Naive thymus-derived CD4-positive, alpha-beta T cell (primary cell): ENCODE measurements at regions not wholly inside any gene's neighbourhood (a gene's known extent, or its start where the extent isn't known, plus 50 kb on each side); places are given as distances from the start of the nearest gene placed in this dataset.

Experiments used
- ATAC-seq: fragments of 150-1000 bp; cut with Tn5 transposase; 2 replicates; pipeline ENCODE4 v1.10.0; 2021; ENCODE audit warnings: mild to moderate bottlenecking, moderate library complexity
- CTCF ChIA-PET: fragments of 350-600 bp; sonication (Branson Sonifier 250); formaldehyde crosslinking; loops from one replicate; lab custom pipeline; 2021; ENCODE audit warnings: antibody characterized with exemption; lab: Charles Lee
- POLR2A ChIA-PET: fragments of 350-600 bp; sonication (Branson Sonifier 250); formaldehyde crosslinking; loops from one replicate; lab custom pipeline; 2021; ENCODE audit warnings: antibody characterized with exemption, inconsistent platforms; lab: Charles Lee
- DNase-seq, 9 donors: peaks; one replicate each; pipeline versions ENCODE4 v3.0.0 to v3.0.0-alpha.2; 2020 to 2022; ENCODE audit warnings: mixed read lengths in 1 of 9
- H3K27ac ChIP-seq: one replicate; pipeline ENCODE4 v1.7.0; 2013; ENCODE audit warnings: mild to moderate bottlenecking, low read depth, low read length, moderate library complexity
- H3K27me3 ChIP-seq, 2 donors: one replicate each; pipeline ENCODE4 v1.7.0; 2013; ENCODE audit warnings: low read length in 2 of 2, mild to moderate bottlenecking in 2 of 2, moderate library complexity in 2 of 2; ENCODE audit not compliant: control insufficient read depth in 2 of 2, insufficient read depth in 2 of 2
- H3K36me3 ChIP-seq, 3 experiments: 1 replicate in 2 of 3; 2 replicates in 1 of 3; pipeline ENCODE4 v1.7.0; 2013; ENCODE audit warnings: low read length in 3 of 3, mild to moderate bottlenecking in 3 of 3, moderate library complexity in 1 of 3; ENCODE audit not compliant: insufficient read depth in 3 of 3, control insufficient read depth in 2 of 3
- H3K4me1 ChIP-seq, 2 donors: one replicate each; pipeline ENCODE4 v1.7.0; 2013; ENCODE audit warnings: low read length in 2 of 2, mild to moderate bottlenecking in 2 of 2, moderate library complexity in 1 of 2; ENCODE audit not compliant: control insufficient read depth in 2 of 2, insufficient read depth in 2 of 2
- H3K4me3 ChIP-seq: 2 replicates; pipeline ENCODE4 v1.7.0; 2013; ENCODE audit warnings: mild to moderate bottlenecking, low read length
- H3K9me3 ChIP-seq, 3 experiments: 1 replicate in 2 of 3; 2 replicates in 1 of 3; pipeline ENCODE4 v1.7.0; 2013; ENCODE audit warnings: low read length in 3 of 3; ENCODE audit not compliant: control insufficient read depth in 2 of 3
- H3K27ac Mint-ChIP-seq, 9 donors: one replicate each; pipeline ENCODE4 v1.8.0; 2020 to 2022; ENCODE audit warnings: mixed read lengths in 9 of 9, mild to moderate bottlenecking in 8 of 9, moderate library complexity in 5 of 9, inconsistent platforms in 2 of 9
- H3K27me3 Mint-ChIP-seq, 5 donors: one replicate each; pipeline ENCODE4 v1.8.0; 2021 to 2022; ENCODE audit warnings: mixed read lengths in 5 of 5, mild to moderate bottlenecking in 1 of 5
- H3K36me3 Mint-ChIP-seq, 5 donors: one replicate each; pipeline ENCODE4 v1.8.0; 2020 to 2022; ENCODE audit warnings: mixed read lengths in 5 of 5, mild to moderate bottlenecking in 3 of 5, inconsistent platforms in 1 of 5
- H3K4me1 Mint-ChIP-seq, 7 donors: one replicate each; pipeline ENCODE4 v1.8.0; 2020 to 2022; ENCODE audit warnings: mixed read lengths in 7 of 7, mild to moderate bottlenecking in 3 of 7, inconsistent platforms in 1 of 7
- H3K4me3 Mint-ChIP-seq, 10 donors: one replicate each; pipeline ENCODE4 v1.8.0; 2020 to 2022; ENCODE audit warnings: mild to moderate bottlenecking in 10 of 10, mixed read lengths in 10 of 10, moderate library complexity in 6 of 10, inconsistent platforms in 2 of 10
- H3K9me3 Mint-ChIP-seq, 11 donors: one replicate each; pipeline ENCODE4 v1.8.0; 2020 to 2022; ENCODE audit warnings: mixed read lengths in 11 of 11, mild to moderate bottlenecking in 4 of 11, inconsistent platforms in 1 of 11, moderate library complexity in 1 of 11
- intact Hi-C, 2 donors: fragments of 100-400 bp; cut with micrococcal nuclease; formaldehyde crosslinking; loops; one replicate each; pipeline ENCODE4 v1.15.1; 2023

DNA sequence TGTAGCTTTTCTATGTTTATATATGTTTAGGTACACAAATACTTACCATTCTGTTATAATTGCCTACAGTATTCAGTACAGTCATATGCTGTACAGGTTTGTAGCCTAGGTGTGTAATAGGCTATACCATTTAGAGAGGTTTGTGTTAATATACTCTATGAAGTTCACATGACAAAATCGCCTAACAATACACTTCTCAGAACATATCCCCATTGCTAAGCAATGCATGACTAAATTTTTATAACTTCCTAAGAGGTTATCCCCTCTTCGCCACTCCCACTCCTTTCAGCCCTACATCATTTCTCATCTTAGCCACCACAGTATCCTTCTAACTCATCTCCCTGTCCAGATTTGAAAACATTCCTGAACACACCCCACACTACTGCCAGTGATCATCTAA is 83.7 kb upstream of the ZCCHC13 start:
- Mint-ChIP-seq H3K27me3 (no peaks in the 10 kb centered on the region), H3K36me3 (peaks cover 7 to 53% (median 27%) of the 10 kb centered on the region in 5 donors), H3K9me3 (peaks cover 0 to 3% (median 0%) of the 10 kb centered on the region in 11 donors), H3K4me1 (peaks cover 0 to 15% (median 12%) of the 10 kb centered on the region in 7 donors), H3K4me3 (peak overlapping the region in 1 of 10 donors; percentile 6), H3K27ac (peak overlapping the region in 1 of 9 donors; percentile 3)
- POLR2A ChIA-PET = no interaction called here
- H3K4me3 ChIP-seq = no peak overlapping the region
- CTCF ChIA-PET = no interaction called here
- no peaks in the 10 kb centered on the region for H3K27me3 ChIP-seq
- H3K9me3 ChIP-seq = no peaks in the 10 kb centered on the region
- DNase-seq (no peak), ATAC-seq (no peak)
- H3K36me3 ChIP-seq = peaks cover 0 to 12% (median 0%) of the 10 kb centered on the region in 3 experiments
- intact Hi-C loops = no loop called here
- H3K27ac ChIP-seq = no peak overlapping the region
- no peaks in the 10 kb centered on the region for H3K4me1 ChIP-seq

DNA sequence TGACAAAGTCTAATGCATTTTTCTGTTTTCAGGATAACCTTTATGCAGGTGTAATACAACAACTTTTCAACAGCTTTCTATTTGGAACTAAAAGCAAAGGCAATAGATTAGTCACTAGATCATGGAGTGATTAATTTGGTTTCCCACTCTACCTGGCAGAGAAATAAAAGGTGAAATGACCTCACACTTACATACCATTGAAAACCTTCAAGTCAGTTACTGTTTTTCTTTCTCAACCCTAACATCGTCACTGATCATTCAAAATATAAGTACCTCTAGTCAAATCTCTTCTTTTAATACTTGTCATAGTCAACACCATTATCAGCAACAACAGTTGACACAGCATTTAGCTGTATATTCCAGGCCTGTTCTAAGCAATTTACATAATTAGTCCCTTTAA is 85.1 kb upstream of the ZCCHC13 start:
- H3K4me1 ChIP-seq = no peaks in the 10 kb centered on the region
- Mint-ChIP-seq H3K36me3 (peaks cover 7 to 56% (median 34%) of the 10 kb centered on the region in 5 donors), H3K27ac (no peak overlapping the region), H3K4me1 (peaks cover 0 to 15% (median 12%) of the 10 kb centered on the region in 7 donors), H3K9me3 (peaks cover 0 to 3% (median 0%) of the 10 kb centered on the region in 11 donors), H3K4me3 (no peak overlapping the region), H3K27me3 (no peaks in the 10 kb centered on the region)
- H3K4me3 ChIP-seq = no peak overlapping the region
- no peak for ATAC-seq
- no peak for DNase-seq
- no peak overlapping the region for H3K27ac ChIP-seq
- intact Hi-C loops = no loop called here
- CTCF ChIA-PET = no interaction called here
- POLR2A ChIA-PET = no interaction called here
- H3K27me3 ChIP-seq = no peaks in the 10 kb centered on the region
- no peaks in the 10 kb centered on the region for H3K9me3 ChIP-seq
- H3K36me3 ChIP-seq = peaks cover 0 to 21% (median 0%) of the 10 kb centered on the region in 3 experiments

DNA sequence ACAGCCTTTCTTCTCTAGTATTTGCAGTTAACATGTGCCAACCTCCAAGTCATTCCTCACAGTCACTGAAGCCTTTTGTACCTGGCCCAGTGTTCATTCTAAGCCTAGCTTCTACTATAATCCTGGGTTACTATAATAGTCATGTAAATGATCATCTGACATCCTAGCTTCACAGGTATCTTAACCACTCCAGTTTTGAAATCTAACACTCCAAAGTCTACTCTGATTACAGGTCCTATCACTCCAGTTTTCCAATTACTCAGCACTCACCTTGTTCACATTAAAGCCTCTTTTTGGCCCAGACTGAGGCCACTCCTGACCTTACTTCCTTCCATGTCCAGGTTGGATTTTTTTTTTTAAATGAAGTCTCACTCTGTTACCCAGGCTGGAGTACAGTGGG is 87.6 kb upstream of the ZCCHC13 start:
- DNase-seq = no peak
- intact Hi-C loops = no loop called here
- no peak for ATAC-seq
- H3K36me3 ChIP-seq = peaks cover 0 to 21% (median 0%) of the 10 kb centered on the region in 3 experiments
- Mint-ChIP-seq H3K4me3 (no peak overlapping the region), H3K36me3 (peaks cover 7 to 61% (median 30%) of the 10 kb centered on the region in 5 donors), H3K4me1 (peaks cover 0 to 15% (median 7%) of the 10 kb centered on the region in 7 donors), H3K9me3 (peaks cover 0 to 3% (median 0%) of the 10 kb centered on the region in 11 donors), H3K27ac (no peak overlapping the region), H3K27me3 (no peaks in the 10 kb centered on the region)
- no peaks in the 10 kb centered on the region for H3K9me3 ChIP-seq
- no peaks in the 10 kb centered on the region for H3K27me3 ChIP-seq
- ChIA-PET POLR2A (interaction anchor here (0.7 kb wide), 1 partner anchor 71 kb away, joined by 3 read pairs; no protein-coding TSS in a partner anchor), CTCF (no interaction called here)
- H3K4me1 ChIP-seq = no peaks in the 10 kb centered on the region
- H3K4me3 ChIP-seq = no peak overlapping the region
- H3K27ac ChIP-seq = no peak overlapping the region

DNA sequence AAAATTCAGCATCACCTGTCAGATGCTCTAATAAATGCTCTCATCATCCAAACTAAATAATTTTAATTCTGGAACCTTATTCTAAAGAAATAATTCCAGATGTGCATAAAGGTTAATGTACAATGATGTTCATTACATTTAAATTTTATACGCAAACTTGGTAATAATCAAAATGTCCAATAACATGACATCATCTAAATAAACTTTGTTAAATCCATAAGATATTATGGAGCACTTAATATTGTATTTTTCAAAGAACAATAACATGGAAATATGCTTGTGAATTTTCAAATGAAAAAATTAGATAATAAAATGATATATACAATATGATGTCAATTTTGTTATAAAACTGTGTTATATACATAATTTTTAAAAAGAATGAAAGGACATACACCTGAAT is 92.1 kb upstream of the ZCCHC13 start:
- no peak overlapping the region for H3K27ac Mint-ChIP-seq
- CTCF ChIA-PET = no interaction called here
- H3K9me3 ChIP-seq = no peaks in the 10 kb centered on the region
- H3K27ac ChIP-seq = no peak overlapping the region
- H3K4me3 Mint-ChIP-seq = no peak overlapping the region
- H3K9me3 Mint-ChIP-seq = peaks cover 0 to 3% (median 0%) of the 10 kb centered on the region in 11 donors
- H3K4me1 ChIP-seq = no peaks in the 10 kb centered on the region
- no peak for ATAC-seq
- no peaks in the 10 kb centered on the region for H3K27me3 ChIP-seq
- H3K27me3 Mint-ChIP-seq = no peaks in the 10 kb centered on the region
- intact Hi-C loops = no loop called here
- H3K4me1 Mint-ChIP-seq = peaks cover 0 to 3% (median 0%) of the 10 kb centered on the region in 7 donors
- DNase-seq = no peak
- no peak overlapping the region for H3K4me3 ChIP-seq
- H3K36me3 ChIP-seq = peaks cover 0 to 13% (median 0%) of the 10 kb centered on the region in 3 experiments
- POLR2A ChIA-PET = no interaction called here
- H3K36me3 Mint-ChIP-seq = peaks cover under 1 to 49% (median 25%) of the 10 kb centered on the region in 5 donors

DNA sequence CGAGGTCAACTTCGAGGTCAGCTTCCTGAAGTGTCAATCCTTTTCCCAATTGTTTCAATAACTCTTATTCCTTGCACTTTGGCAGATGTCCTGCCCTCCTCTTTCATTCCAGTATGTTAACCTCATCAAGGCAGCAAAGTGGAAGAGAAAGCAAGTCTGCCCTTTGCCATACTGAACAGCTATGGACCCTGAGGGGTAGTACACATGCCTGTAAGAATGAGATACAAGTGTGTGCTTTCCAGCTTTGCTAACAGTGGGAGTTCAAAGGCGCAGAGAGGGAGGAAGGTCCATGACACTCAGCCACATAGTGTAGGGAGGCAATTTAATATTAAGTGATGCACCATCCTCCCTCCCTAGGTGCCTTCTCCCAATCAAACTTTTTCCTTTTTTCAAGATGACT is 96.4 kb upstream of the ZCCHC13 start:
- Histone ChIP-seq H3K27me3 (no peaks in the 10 kb centered on the region), H3K4me1 (no peaks in the 10 kb centered on the region), H3K27ac (no peak overlapping the region), H3K4me3 (no peak overlapping the region), H3K36me3 (no peaks in the 10 kb centered on the region), H3K9me3 (no peaks in the 10 kb centered on the region)
- no peak for ATAC-seq
- DNase-seq = no peak
- POLR2A ChIA-PET = no interaction called here
- H3K4me1 Mint-ChIP-seq = peaks cover 0 to 3% (median 0%) of the 10 kb centered on the region in 7 donors
- peaks cover 0 to 2% (median 0%) of the 10 kb centered on the region in 11 donors for H3K9me3 Mint-ChIP-seq
- H3K27me3 Mint-ChIP-seq = no peaks in the 10 kb centered on the region
- peaks cover 0 to 24% (median 18%) of the 10 kb centered on the region in 5 donors for H3K36me3 Mint-ChIP-seq
- intact Hi-C loops = no loop called here
- CTCF ChIA-PET = interaction anchor here (0.5 kb wide), 1 partner anchor 1631 kb away, joined by 5 read pairs; no protein-coding TSS in a partner anchor
- peak overlapping the region in 1 of 9 donors; percentile 13 for H3K27ac Mint-ChIP-seq
- no peak overlapping the region for H3K4me3 Mint-ChIP-seq

DNA sequence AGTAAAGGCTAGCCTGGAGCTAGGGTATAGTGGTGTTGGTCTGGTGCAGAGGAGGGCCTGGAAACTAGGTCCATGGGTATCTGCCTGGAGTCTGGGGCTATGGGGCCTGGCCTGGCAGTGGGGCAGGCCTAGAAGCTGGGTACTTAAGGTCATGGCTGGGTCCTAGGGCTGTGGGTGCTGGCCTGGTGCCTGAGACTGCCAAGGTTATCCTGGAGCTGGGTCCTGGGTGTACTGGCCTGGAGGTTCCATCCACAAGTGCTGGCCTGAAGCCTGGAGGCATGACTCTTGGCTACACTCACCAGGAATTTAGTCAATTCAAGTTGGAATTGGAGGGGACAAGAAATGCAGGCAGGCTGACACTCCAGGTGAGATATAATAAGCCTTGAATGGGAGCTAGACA is 108.4 kb upstream of the ZCCHC13 start:
- H3K4me1 Mint-ChIP-seq = no peaks in the 10 kb centered on the region
- no peaks in the 10 kb centered on the region for H3K27me3 ChIP-seq
- peaks cover 0 to 32% (median 10%) of the 10 kb centered on the region in 11 donors for H3K9me3 Mint-ChIP-seq
- no peaks in the 10 kb centered on the region for H3K9me3 ChIP-seq
- no peak overlapping the region for H3K4me3 Mint-ChIP-seq
- no peak overlapping the region for H3K27ac ChIP-seq
- CTCF ChIA-PET = no interaction called here
- DNase-seq = no peak
- H3K27me3 Mint-ChIP-seq = no peaks in the 10 kb centered on the region
- H3K4me1 ChIP-seq = no peaks in the 10 kb centered on the region
- no peak overlapping the region for H3K27ac Mint-ChIP-seq
- no peaks in the 10 kb centered on the region for H3K36me3 ChIP-seq
- POLR2A ChIA-PET = no interaction called here
- H3K4me3 ChIP-seq = no peak overlapping the region
- intact Hi-C loops = no loop called here
- H3K36me3 Mint-ChIP-seq = peaks cover 0 to 9% (median 0%) of the 10 kb centered on the region in 5 donors
- no peak for ATAC-seq

DNA sequence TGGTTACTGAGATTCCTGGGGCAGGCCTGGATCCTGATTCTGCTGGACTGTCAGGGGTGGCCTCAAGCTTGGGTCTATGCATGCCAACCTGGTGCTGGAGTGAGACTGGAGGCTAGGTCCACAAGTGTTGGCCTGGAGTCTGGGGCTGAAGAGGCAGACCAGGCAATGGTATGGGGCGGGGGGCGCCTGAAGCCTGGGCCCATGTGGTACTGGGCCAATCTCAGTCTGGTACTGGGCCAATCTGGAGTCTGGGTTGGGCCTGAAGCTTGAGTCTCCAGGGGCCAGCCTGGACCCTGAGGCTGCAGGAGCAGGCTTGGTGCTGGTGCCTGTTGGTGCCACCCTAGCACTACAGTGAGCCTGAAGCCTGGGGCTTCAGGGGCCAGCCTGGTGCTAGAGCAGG is 108.9 kb upstream of the ZCCHC13 start:
- intact Hi-C loops = no loop called here
- H3K36me3 Mint-ChIP-seq = peaks cover 0 to 9% (median 0%) of the 10 kb centered on the region in 5 donors

More for the DNA sequence above, 108.9 kb upstream of the ZCCHC13 start:
- H3K27ac Mint-ChIP-seq = no peak overlapping the region
- no peak for ATAC-seq
- Histone ChIP-seq H3K4me1 (no peaks in the 10 kb centered on the region), H3K36me3 (no peaks in the 10 kb centered on the region), H3K9me3 (no peaks in the 10 kb centered on the region), H3K27ac (no peak overlapping the region), H3K4me3 (no peak overlapping the region), H3K27me3 (no peaks in the 10 kb centered on the region)
- H3K27me3 Mint-ChIP-seq = no peaks in the 10 kb centered on the region
- no peak overlapping the region for H3K4me3 Mint-ChIP-seq
- no peak for DNase-seq
- H3K4me1 Mint-ChIP-seq = no peaks in the 10 kb centered on the region
- ChIA-PET POLR2A (no interaction called here), CTCF (no interaction called here)
- H3K9me3 Mint-ChIP-seq = peaks cover 0 to 34% (median 10%) of the 10 kb centered on the region in 11 donors
